ENCODE measurements at regions not wholly inside any gene's neighbourhood (a gene's known extent, or its start where the extent isn't known, plus 50 kb on each side); places are given as distances from the start of the nearest gene placed in this dataset.

DNA sequence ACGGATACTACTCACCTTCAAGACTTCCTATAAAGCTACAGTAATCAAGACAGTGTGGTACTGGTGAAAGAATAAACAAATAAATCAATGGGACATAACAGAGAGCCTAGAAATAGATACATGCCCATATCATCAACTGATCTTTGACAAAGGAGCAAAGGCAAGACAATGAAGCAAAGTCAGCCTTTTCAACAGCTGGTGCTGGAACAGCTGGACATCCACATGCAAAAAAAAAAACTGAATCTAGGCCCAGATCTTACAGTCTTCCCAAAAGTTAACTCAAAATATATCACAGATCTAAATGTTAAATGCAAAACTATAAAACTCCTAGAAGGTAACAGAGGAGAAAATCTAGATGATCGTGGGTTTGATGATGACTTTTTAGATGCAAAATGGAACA lies 170.3 kb downstream of the MIS18A start:
- TF ChIP-seq, protein P1, sequence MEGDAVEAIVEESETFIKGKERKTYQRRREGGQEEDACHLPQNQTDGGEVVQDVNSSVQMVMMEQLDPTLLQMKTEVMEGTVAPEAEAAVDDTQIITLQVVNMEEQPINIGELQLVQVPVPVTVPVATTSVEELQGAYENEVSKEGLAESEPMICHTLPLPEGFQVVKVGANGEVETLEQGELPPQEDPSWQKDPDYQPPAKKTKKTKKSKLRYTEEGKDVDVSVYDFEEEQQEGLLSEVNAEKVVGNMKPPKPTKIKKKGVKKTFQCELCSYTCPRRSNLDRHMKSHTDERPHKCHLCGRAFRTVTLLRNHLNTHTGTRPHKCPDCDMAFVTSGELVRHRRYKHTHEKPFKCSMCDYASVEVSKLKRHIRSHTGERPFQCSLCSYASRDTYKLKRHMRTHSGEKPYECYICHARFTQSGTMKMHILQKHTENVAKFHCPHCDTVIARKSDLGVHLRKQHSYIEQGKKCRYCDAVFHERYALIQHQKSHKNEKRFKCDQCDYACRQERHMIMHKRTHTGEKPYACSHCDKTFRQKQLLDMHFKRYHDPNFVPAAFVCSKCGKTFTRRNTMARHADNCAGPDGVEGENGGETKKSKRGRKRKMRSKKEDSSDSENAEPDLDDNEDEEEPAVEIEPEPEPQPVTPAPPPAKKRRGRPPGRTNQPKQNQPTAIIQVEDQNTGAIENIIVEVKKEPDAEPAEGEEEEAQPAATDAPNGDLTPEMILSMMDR (IDR thresholded peaks at IDR 0.05; ENCODE audit: insufficient read depth, low read depth, low read length) = no peak
- TF ChIP-seq EZH2 (IDR thresholded peaks at IDR 0.05; ENCODE audit: insufficient read depth, low read length) = no peak
